ENCODE measurements at regions not wholly inside any gene's neighbourhood (a gene's known extent, or its start where the extent isn't known, plus 50 kb on each side); places are given as distances from the start of the nearest gene placed in this dataset.

DNA sequence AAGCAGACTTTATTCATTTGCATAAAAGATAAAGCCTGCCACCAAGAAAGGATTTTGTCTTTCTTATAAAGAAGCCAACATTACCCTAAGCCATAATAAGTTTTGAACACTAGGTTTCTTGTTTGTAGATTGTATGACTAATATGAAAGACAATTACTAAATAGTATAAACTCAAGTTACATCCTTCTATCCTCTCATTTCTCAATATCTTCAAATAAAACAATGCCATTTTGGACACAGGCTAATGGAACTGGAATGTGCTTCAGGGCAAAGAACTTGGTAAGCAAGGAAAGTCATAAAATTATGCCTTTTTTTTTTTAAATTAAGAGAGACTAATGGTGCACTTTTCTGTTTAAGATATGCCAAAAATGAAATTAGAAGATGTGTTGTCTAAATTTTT is 137.7 kb downstream of the DKK1 start:
- TF ChIP-seq POLR2A (IDR thresholded peaks at IDR 0.05; ENCODE audit: low read depth, low read length): no peak
- no peak for DNase-seq (ENCODE audit: insufficient read length, low spot score)
- peak; percentile 27 for FAIRE-seq

DNA sequence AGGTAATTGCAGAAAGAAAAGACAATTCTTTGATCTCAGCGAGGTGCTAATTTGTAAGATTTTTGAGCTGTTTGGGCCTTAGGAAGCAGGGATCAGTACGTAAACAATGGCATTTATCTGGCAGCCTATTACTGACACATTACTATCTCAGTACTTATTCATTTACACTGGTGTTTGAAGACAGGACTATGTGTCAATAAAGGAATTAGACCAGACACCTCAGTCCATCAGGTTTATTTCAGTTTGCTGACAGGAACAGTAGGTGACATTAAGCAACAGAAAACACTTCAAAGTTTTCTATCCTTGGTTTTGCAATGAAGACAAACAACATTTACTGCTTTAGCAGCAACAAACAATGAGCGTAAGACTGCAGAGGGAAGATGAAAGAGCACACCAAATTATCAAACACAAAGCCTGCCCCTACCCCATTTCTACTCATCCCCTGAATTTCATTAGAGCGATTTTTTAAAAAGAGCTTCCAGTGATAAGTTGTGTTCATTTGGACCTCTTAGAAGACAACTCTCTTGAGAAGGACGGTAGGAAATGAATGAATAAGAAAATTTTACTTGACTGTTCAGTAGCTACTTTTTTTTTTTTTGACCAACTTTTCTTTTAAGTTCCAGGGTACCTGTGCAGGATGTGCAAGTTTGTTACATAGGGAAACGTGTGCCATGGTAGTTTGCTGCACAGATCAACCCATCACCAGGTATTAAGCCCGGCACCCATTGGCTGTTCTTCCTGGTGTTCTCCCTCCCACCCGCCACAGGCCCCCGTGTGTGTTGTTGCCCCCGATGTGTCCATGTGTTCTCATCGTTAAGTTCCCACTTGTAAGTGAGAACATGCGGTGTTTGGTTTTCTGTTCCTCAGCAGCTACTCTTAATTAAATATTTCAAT is 138.8 kb downstream of the DKK1 start:
- FAIRE-seq (no peak), DNase-seq (ENCODE audit: insufficient read length, low spot score) (no peak)
- TF ChIP-seq POLR2A (IDR thresholded peaks at IDR 0.05; ENCODE audit: low read depth, low read length): peak; percentile 15; the same call in 1 of the 2 replicates

GRCh38 chr10:52453501-52453900 is 139.4 kb downstream of the DKK1 start:
- TF ChIP-seq POLR2A (IDR thresholded peaks at IDR 0.05; ENCODE audit: low read depth, low read length): no peak
- FAIRE-seq (no peak), DNase-seq (ENCODE audit: insufficient read length, low spot score) (no peak)

- DNase-seq (ENCODE audit: insufficient read length, low spot score): no peak
- FAIRE-seq: peak; percentile 41
- no peak for TF ChIP-seq POLR2A (IDR thresholded peaks at IDR 0.05; ENCODE audit: low read depth, low read length)
These were observed 140.4 kb downstream of the DKK1 start for GRCh38 chr10:52454491-52454890.

GRCh38 chr10:52455098-52455497 is 141.0 kb downstream of the DKK1 start:
- DNase-seq (ENCODE audit: insufficient read length, low spot score) (peak; percentile 25), FAIRE-seq (peak; percentile 97)
- peak; percentile 79 for TF ChIP-seq POLR2A (IDR thresholded peaks at IDR 0.05; ENCODE audit: low read depth, low read length)

GRCh38 chr10:52459097-52459496 is 145.0 kb downstream of the DKK1 start:
- FAIRE-seq (no peak), DNase-seq (ENCODE audit: insufficient read length, low spot score) (no peak)
- no peak for TF ChIP-seq POLR2A (IDR thresholded peaks at IDR 0.05; ENCODE audit: low read depth, low read length)

DNA sequence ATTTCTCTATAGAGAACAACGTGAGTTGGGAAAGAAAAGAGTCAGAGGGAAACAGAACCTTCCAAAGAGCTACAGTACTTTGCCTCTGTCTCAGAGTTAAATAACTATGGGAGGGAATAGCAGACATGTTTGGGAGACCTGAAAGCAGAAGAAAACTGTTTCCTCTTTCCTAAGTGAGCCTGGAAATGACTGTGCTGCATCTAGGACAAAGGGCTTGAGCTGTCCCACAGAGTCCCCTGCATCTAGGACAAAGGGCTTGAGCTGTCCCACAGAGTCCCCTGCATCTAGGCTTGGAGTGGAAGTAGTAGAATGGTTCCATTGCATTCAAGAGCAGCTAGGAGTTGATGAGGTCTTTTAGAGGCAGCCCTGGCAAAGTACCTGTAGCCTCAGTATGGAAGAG is 149.7 kb downstream of the DKK1 start:
- FAIRE-seq (peak; percentile 53), DNase-seq (ENCODE audit: insufficient read length, low spot score) (no peak)
- no peak for TF ChIP-seq POLR2A (IDR thresholded peaks at IDR 0.05; ENCODE audit: low read depth, low read length)

GRCh38 chr10:52464368-52465124 is 150.5 kb downstream of the DKK1 start:
- FAIRE-seq (no peak), DNase-seq (ENCODE audit: insufficient read length, low spot score) (no peak)
- no peak for TF ChIP-seq POLR2A (IDR thresholded peaks at IDR 0.05; ENCODE audit: low read depth, low read length)

GRCh38 chr10:52465202-52465601 is 151.1 kb downstream of the DKK1 start:
- FAIRE-seq (no peak), DNase-seq (ENCODE audit: insufficient read length, low spot score) (no peak)
- TF ChIP-seq POLR2A (IDR thresholded peaks at IDR 0.05; ENCODE audit: low read depth, low read length): no peak

DNA sequence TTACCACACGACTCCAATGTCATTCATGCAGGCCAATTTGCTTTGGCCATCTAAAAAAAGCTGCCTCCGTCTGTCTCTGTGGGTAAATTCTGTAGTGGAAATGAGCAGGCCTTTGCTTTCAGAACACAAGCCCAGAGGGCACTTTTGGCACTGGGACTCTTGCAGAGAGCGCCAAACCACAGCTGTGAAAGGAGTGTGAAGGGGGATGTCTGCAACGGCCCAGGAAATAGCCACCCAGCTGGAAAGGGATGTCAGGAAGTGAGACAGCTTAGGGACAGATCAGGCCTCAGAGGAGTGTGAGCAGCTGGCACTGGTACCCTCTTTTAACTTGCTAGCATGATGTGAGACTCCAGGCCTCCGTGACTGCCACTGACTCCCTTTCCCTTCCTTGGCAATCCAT is 152.4 kb downstream of the DKK1 start:
- no peak for FAIRE-seq

DNA sequence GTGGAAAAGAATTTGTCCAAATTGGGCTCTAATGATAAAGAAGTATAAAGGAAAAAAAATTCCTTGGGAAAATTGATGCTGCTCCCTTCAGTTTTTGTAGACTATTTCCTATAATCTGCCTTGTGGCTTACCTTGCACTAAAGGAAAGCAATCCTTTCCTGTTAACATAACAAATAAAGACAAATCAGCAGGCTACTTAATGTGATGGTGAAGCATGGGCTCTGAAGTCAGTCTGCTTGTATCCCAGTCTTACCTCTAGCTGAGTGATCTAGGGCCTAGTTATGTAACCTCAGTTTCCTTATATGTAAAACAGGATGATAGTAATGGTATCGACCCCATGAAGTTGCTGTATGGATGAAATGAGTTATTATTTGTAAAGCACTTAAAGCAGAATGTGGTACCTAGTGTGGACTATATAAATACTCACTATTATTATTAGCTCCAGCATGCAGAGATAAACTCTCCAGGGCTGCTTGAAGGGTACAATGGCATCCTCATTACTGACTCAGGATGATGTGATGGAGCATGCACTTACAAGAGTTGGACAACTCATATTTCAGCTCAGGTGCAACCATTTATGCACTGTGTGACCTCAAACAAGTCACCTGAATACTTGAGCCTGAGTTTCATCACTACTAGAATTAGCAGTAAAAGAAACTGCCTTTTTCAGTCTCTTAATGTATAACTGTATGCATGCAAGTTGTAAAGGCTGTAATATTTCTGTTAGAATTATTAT is 156.1 kb downstream of the DKK1 start:
- no peak for TF ChIP-seq POLR2A (IDR thresholded peaks at IDR 0.05; ENCODE audit: low read depth, low read length)
- FAIRE-seq (no peak), DNase-seq (ENCODE audit: insufficient read length, low spot score) (no peak)

More for the DNA sequence above, 152.4 kb downstream of the DKK1 start:
- no peak for DNase-seq (ENCODE audit: insufficient read length, low spot score)
- no peak for TF ChIP-seq POLR2A (IDR thresholded peaks at IDR 0.05; ENCODE audit: low read depth, low read length)

DNA sequence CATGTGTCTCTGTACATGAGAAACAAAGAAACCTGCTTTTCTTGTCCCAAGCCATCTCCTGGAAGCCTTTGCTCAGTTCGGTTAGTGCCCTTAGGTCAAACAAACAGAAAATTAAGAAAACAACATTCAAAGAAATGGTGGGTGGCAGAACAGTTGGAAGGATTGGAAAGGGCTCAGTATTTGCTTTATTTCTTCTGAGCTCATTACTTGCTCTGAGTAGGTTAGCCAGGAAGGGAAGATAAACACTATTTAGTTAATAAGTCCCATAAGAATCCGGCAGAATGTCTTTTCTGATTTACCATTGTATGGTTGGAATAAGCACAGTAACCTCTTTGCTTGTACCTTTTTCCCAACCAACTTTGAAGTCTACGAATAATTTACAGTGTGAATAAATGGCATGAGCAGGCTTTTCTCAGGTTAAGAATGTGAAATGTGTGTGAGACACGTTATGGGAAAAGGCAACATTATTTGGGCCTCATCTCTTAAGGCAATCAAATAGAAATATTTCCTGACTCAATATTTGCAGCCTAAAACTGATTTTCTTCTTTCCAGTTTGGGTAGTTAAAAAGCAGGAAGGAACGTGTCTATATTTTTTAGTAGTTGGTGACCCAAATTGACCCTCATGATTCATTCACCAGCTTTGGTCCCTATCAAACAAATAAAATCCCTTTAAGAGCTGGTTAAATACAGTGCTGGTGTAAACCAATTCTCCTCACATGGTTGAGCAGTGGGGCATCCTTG is 158.5 kb downstream of the DKK1 start:
- FAIRE-seq (no peak), DNase-seq (ENCODE audit: insufficient read length, low spot score) (no peak)
- TF ChIP-seq POLR2A (IDR thresholded peaks at IDR 0.05; ENCODE audit: low read depth, low read length): no peak

GRCh38 chr10:52474265-52474664 is 160.2 kb downstream of the DKK1 start:
- no peak for TF ChIP-seq POLR2A (IDR thresholded peaks at IDR 0.05; ENCODE audit: low read depth, low read length)
- FAIRE-seq (peak; percentile 50), DNase-seq (ENCODE audit: insufficient read length, low spot score) (no peak)

All from H54 (cell line).